Lower lobe of right lung (tissue), 2 donors: ENCODE measurements at regions not wholly inside any gene's neighbourhood (a gene's known extent, or its start where the extent isn't known, plus 50 kb on each side); places are given as distances from the start of the nearest gene placed in this dataset.

ENCODE experiments used
- ATAC-seq, 2 donors: fragments of 200-7000 bp; cut with Tn5 transposase; one replicate each; pipeline ENCODE4 v1.9.1; 2020 to 2022; ENCODE audit warnings: mild to moderate bottlenecking in 2 of 2, moderate library complexity in 2 of 2
- DNase-seq: peaks from one replicate; pipeline ENCODE4 v3.0.0-alpha.2; 2020
- H3K27ac ChIP-seq: fragments of 200-600 bp; one replicate; pipeline ENCODE4 v1.8.0; 2022
- H3K27me3 ChIP-seq: fragments of 200-600 bp; one replicate; pipeline ENCODE4 v1.8.0; 2022; ENCODE audit warnings: low read depth
- H3K36me3 ChIP-seq: fragments of 200-600 bp; one replicate; pipeline ENCODE4 v1.8.0; 2022; ENCODE audit warnings: mild to moderate bottlenecking
- H3K4me1 ChIP-seq: fragments of 200-600 bp; one replicate; pipeline ENCODE4 v1.8.0; 2022
- H3K4me3 ChIP-seq: fragments of 200-600 bp; one replicate; pipeline ENCODE4 v1.8.0; 2022; ENCODE audit warnings: mild to moderate bottlenecking
- H3K9me3 ChIP-seq: fragments of 200-600 bp; one replicate; pipeline ENCODE4 v1.8.0; 2022
- intact Hi-C: fragments of 100-400 bp; cut with DNase I; formaldehyde crosslinking; loops from one replicate; pipeline ENCODE4 v1.11.0; 2022
- TF ChIP-seq, protein P1 (sequence below): fragments of 200-600 bp; IDR thresholded peaks from one replicate; pipeline ENCODE4 v1.8.0; 2022; ENCODE audit warnings: antibody characterized with exemption, mild to moderate bottlenecking
- donor health status: DM: no; HTN: yes; CAD: no; lungs with severe emphysema.

DNA sequence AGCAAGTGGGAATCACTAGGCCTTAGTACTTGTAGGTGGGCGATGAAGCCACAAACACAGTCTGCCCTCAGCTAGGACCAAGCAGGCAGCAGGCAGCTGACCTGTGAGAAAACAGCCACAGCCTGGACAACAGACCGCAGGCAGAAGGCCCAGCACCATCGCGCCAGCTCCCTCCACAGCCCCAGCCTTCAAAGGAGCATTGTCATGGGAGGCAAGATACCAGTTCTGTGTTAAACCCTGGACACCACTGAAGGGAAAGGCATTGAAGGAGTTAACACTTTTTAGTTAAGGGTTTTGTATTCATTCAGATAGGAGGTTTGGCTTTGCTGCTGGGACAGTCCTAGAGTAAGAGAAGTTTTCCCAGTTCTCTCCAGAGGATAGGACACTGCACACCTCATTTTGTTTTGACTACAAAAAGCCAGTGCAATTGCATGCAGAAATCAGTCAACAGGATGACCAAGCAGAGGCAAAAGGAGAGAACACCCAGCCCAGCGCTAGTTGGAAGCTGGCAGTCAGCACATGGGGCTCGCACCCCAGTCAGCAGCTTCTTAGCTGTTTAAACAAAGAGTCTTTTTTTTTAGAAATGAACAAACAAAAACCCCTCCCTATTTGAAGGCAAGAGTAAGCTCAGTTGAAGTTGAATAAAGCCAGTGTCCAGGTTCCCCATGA, 286.1 kb upstream of the TPM1 start:
- no peaks in the 10 kb centered on the region for H3K36me3 ChIP-seq
- peaks cover 11% of the 10 kb centered on the region for H3K4me1 ChIP-seq
- no peak for ATAC-seq
- H3K27ac ChIP-seq = no peak overlapping the region
- intact Hi-C loops = no loop called here
- H3K4me3 ChIP-seq = no peak overlapping the region
- TF ChIP-seq, protein P1, sequence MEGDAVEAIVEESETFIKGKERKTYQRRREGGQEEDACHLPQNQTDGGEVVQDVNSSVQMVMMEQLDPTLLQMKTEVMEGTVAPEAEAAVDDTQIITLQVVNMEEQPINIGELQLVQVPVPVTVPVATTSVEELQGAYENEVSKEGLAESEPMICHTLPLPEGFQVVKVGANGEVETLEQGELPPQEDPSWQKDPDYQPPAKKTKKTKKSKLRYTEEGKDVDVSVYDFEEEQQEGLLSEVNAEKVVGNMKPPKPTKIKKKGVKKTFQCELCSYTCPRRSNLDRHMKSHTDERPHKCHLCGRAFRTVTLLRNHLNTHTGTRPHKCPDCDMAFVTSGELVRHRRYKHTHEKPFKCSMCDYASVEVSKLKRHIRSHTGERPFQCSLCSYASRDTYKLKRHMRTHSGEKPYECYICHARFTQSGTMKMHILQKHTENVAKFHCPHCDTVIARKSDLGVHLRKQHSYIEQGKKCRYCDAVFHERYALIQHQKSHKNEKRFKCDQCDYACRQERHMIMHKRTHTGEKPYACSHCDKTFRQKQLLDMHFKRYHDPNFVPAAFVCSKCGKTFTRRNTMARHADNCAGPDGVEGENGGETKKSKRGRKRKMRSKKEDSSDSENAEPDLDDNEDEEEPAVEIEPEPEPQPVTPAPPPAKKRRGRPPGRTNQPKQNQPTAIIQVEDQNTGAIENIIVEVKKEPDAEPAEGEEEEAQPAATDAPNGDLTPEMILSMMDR = no peak
- H3K27me3 ChIP-seq = no peaks in the 10 kb centered on the region
- H3K9me3 ChIP-seq = no peaks in the 10 kb centered on the region
- no peak for DNase-seq

DNA sequence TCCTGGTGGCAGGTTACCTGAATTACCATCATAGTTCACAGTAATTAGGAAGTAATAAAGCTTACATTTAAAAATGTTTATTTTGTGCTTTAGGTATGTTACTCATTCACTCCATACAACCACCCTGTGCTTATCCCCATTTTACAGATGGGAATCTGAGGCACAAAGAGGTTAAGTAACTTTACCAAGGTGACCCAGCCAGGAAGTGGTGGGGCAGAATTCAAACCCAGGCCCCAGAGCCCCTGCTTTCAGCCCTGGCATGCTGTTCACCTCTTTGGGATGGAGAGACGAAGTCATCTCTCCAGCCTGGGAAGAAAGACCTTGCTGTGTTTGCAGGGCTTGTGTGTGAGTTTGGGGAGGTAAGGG, 285.6 kb upstream of the TPM1 start:
- no peaks in the 10 kb centered on the region for H3K36me3 ChIP-seq

DNA sequence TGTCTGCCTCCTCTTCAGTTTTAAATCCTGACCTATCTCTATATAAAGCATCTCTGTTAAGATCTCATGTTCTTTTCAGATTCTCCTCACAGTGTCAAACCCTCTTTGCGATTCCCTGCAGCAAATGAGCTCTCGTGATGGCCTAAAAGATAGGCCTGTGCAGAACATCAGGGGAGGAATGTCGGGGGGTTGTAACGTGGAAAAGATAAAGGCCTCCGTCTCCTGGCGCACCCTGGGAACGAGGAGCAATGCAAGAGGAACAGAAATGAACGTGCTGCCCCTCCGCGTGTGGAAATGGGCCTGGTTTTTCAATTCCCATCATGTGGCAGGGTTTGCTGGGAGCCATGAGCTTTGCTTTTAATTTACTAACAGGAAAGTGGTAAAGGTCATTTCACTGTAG, 285.0 kb upstream of the TPM1 start:
- H3K4me1 ChIP-seq = peaks cover 11% of the 10 kb centered on the region
- no peak overlapping the region for H3K27ac ChIP-seq
- ATAC-seq (no peak), DNase-seq (no peak)
- H3K27me3 ChIP-seq = no peaks in the 10 kb centered on the region
- intact Hi-C loops = no loop called here
- TF ChIP-seq, protein P1 = no peak
- H3K36me3 ChIP-seq = peaks cover 6% of the 10 kb centered on the region
- no peak overlapping the region for H3K4me3 ChIP-seq
- H3K9me3 ChIP-seq = no peaks in the 10 kb centered on the region

More for the DNA sequence above, 285.6 kb upstream of the TPM1 start:
- Histone ChIP-seq H3K27ac (no peak overlapping the region), H3K4me1 (peaks cover 11% of the 10 kb centered on the region), H3K4me3 (no peak overlapping the region), H3K9me3 (no peaks in the 10 kb centered on the region), H3K27me3 (no peaks in the 10 kb centered on the region)
- intact Hi-C loops = no loop called here
- DNase-seq = no peak
- TF ChIP-seq, protein P1 = no peak
- ATAC-seq = no peak

DNA sequence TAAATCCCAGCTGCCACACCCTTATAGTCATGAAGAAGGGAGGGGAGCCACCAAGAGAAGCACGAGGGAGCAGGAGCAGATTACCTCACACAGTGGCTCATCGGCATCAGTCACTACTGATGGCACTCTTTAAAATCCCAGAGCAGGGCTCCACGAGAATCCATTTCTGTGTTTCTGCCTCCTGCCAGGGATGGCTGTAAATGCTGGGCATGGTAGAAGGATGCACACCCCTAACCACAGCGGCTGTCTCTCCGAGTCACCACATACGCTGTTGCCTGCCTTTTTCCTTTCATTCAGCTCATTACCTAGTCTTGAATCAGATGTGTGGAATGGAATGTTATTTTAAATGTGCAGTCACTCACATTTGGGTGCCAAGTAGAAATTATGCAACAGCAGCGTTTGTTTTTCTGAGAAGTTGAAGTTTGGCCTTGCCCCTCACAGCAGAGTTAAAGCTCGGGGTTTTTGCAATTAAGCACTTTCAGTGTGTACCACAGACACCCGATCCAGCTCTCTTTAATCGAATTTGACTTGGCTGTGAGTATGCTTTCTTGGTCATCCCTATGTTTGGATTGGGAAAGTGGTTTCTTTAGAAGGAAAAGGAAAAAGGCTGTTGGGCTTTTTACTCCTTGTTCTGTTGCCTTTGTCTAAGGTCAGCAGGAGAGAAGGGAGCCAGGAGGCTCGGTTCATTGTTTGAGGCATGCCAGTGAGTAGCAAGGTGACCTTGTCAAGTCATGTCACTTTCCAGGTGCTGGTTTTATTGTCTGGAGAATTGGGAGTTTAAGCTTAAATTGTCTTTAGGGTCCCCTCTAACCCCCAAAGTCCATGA, 284.2 kb upstream of the TPM1 start:
- peak; percentile 60 to 74 for ATAC-seq
- no peak overlapping the region for H3K27ac ChIP-seq
- intact Hi-C loops = no loop called here

DNA sequence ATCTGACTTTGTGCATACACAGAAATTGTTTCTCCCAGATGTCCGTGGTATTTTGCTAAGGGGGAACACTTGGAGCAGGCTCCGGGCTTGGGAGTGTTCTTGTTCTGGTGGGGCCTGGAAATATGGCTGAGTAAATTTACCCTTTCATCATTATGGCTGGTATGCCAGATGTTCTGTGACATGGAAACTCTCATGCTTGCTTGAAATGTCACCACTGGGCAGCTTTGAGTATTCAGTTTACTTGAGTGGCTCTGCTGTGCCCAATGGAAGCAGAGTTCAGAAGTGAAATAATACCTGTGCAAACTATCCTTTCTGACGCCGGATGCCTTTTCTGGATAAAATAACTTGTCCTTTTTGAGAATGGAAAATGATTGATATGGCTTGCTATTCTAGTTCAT, 283.6 kb upstream of the TPM1 start:
- H3K9me3 ChIP-seq = no peaks in the 10 kb centered on the region
- no peak overlapping the region for H3K4me3 ChIP-seq
- ATAC-seq (no peak), DNase-seq (no peak)
- TF ChIP-seq, protein P1 = no peak
- intact Hi-C loops = no loop called here
- no peaks in the 10 kb centered on the region for H3K27me3 ChIP-seq
- peaks cover 6% of the 10 kb centered on the region for H3K36me3 ChIP-seq
- H3K4me1 ChIP-seq = peaks cover 11% of the 10 kb centered on the region
- no peak overlapping the region for H3K27ac ChIP-seq

More for the DNA sequence above, 284.2 kb upstream of the TPM1 start:
- Histone ChIP-seq H3K4me3 (no peak overlapping the region), H3K36me3 (peaks cover 6% of the 10 kb centered on the region), H3K27me3 (no peaks in the 10 kb centered on the region), H3K9me3 (no peaks in the 10 kb centered on the region), H3K4me1 (peaks cover 11% of the 10 kb centered on the region)
- no peak for DNase-seq
- TF ChIP-seq, protein P1 = no peak
